HG03025 (cell line): ENCODE measurements at regions not wholly inside any gene's neighbourhood (a gene's known extent, or its start where the extent isn't known, plus 50 kb on each side); places are given as distances from the start of the nearest gene placed in this dataset.

Experiments used
- ATAC-seq: cut with Tn5 transposase; IDR thresholded peaks from one replicate; pipeline ENCODE4 v1.9.1; 2021; ENCODE audit warnings: mild to moderate bottlenecking, moderate library complexity; ENCODE audit not compliant: unreplicated experiment, low FRiP score

DNA sequence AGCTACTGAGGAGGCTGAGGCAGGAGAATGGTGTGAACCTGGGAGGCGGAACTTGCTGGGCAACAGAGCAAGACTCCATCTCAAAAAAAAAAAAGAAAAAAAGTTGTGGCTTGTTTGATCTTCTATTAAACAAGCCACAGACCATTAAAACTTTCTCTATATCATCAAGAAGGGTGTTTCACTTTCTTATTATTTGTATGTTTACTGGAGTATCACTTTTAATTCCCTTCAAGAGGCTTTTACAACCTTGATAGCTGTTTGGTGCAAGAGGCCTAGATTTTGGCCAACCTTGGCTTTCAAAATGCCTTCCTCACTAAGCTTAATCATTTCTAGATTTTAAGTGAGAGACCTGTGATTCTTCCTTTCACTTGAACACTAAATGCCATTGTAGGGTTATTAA lies 339.1 kb downstream of the TSN start:
- ATAC-seq = no peak

DNA sequence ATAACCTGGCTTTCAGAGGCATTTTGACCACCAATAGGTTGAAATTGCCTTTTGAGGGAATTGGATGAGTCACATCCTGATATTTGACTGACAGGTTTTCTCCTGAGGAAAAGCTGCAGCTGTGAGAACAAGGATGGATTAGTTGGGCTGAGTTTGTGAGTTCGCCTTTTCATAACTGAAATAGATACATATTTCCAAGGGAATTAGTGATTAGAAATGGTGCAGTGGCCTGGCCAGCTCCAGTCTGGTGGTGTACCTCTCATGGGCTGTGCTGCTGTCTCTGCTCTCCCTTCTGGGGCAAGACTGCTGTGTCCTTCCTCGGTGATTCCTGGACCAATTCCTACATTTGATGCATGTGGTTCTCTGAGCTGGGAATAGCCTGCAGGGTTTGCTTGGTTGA lies 341.3 kb downstream of the TSN start:
- no peak for ATAC-seq

GRCh38 chr2:122098306-122098705 lies 342.9 kb downstream of the TSN start:
- ATAC-seq = no peak

- ATAC-seq = no peak
Observed at GRCh38 chr2:122100346-122100745, 344.9 kb downstream of the TSN start.

- no peak for ATAC-seq
Observed at GRCh38 chr2:122100756-122101155, 345.3 kb downstream of the TSN start.

- ATAC-seq = no peak
Observed at GRCh38 chr2:122101319-122101718, 345.9 kb downstream of the TSN start.

DNA sequence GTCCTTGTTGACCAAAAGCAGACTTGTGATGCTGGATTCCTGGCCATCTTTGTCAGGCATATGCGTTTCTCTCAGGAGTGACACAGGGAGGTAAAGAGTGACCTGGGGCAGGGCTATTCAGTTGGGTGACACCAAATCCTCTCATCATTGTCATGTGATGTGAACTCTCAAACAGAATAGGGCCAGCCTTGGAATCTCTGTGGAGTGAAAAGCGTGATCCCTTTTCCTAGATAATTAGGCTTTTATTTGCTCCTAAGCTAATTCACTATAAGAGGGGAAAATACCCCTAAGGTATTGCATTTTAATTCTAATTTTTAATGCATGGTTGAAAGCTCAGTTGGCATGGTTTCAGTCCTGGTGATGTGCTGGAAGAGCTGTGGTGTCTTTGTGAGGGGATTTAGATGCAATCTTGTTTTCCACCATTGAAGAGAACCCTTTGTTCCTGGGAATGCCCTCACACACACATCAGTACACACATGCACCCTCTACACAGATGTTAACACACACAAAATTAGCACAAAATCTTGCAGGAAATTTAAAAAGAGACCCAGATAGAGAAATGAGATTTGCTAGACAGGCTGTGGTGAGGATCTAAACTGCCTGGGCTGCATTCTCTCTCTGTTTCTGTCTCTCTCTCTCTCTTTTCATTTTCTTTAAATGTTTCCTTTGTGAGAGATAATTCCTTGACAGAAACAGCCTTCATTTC lies 349.9 kb downstream of the TSN start:
- no peak for ATAC-seq

DNA sequence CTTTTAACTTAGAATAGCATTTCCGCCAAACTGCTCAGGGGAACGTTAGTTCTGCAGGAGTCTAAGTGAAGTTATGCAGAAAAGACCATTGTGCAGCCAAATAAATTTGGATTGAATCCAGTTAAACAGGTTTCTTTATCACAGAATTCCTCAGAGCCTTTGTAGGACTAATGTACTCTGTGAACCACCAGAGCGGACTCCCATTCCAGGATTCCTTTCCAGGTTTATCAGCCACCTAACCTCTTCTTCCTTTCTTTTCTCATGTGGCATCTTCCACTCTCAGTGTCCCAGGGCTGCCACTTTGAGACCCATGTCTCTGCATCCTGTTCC lies 350.4 kb downstream of the TSN start:
- no peak for ATAC-seq

DNA sequence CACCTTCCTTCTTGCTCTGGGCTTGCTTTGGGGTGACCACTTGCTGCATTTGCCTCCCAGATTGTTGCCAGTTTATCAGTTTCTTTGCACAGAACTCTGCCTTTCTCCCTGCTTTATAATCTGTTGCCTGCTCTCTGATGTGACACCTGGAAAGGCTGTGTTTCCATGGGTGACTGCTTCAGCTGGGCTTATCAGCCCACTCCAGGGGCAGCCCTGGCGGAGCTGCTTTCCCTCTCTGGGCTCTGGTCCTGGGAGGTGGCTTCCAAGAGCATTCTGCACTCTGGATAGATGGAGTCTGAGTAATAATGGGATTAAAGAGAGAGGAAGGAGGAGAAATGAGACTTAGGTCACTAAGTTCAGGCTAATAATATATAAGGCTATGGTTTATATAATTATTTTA lies 352.7 kb downstream of the TSN start:
- ATAC-seq = no peak

- ATAC-seq = no peak
Observed at GRCh38 chr2:122112216-122113005, 357.0 kb downstream of the TSN start.

DNA sequence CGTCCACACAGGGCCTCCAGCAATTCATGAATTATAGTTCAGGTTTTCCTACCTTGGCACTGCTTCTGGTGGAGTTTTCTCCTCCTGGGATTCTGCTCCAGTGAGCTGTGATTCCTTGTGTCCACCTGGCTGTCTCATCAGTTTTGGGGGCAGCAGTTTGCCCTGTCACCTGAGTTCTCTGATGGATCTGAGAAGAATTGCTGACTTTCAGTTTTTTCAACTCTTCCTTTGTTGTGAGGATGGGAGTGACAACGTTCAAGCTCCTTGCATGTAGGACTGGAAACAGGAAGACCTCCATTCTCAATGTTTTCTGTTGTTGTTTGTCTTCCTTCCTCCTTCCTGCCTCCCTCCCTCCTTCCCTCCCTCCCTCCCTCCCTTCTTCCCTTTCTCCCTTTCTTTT lies 359.0 kb downstream of the TSN start:
- ATAC-seq = no peak

GRCh38 chr2:122117371-122117770 lies 361.9 kb downstream of the TSN start:
- ATAC-seq = no peak

- no peak for ATAC-seq
Observed at GRCh38 chr2:122129399-122129798, 373.9 kb downstream of the TSN start.

DNA sequence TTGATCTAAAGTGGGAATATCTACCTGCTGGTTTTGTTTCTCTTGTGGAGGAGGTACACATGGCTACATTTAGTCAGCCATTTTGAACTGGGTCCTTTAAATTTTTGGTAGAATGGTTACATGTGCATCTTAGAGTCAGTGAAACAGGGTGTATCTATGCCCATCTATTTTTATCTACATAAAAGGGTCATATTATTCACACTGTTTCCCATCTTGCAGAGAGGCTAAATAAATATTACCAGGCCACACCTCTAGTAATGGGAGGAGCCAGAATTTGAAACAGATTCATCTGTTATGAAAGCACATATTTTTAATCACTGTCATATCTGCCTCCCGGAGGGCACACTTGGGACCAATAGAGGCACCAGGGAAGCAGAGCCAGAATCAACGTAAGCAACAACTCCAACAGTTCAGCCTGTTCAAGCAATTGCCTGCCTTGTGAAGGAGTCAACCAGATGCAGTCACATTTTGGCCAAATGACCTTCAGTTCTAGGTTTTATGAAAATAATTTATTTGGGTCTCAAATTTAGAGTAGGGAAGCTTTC lies 376.8 kb downstream of the TSN start:
- ATAC-seq = no peak

GRCh38 chr2:122135021-122135937 lies 379.8 kb downstream of the TSN start:
- ATAC-seq = no peak

DNA sequence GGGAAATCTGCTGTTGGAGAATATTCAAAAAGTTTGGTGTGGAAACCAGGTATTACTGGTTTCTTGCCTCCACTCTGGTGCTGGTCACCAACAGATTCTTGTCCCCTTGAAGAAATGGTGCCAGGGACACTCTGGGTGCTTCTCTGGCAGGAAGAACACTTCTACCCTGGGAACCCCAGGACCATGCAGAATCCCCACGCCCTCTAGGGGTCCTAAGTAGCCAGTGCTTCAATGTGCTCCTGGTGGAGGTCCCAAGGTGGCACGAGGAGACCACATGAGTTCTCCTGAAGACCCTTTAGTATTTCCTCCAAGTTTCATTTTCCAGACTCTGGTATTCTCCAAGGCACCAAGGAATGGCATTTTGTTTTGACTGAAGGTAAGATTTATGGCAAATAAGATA lies 380.6 kb downstream of the TSN start:
- ATAC-seq = no peak

GRCh38 chr2:122138561-122138960 lies 383.1 kb downstream of the TSN start:
- ATAC-seq = no peak

- ATAC-seq = no peak
Observed at GRCh38 chr2:122139739-122140420, 384.4 kb downstream of the TSN start.

DNA sequence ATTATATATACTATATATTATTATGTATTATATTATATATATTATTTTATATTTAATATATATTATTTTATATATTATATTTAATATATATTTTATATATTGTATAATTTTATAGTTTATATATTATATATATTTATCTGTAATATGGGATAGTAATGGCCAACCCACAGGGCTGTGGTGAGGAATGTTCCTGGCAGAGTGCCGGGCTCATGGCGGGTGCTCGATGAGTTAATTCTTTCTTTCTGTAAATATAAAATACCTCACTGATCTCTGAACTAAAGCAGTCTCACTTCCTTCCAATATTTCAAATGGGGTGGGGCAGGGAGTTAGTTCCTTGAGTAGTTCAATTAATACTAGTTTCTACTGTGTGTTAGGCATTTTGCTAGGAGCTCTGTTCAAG lies 389.4 kb downstream of the TSN start:
- no peak for ATAC-seq

- ATAC-seq = no peak
Observed at GRCh38 chr2:122145856-122146255, 390.4 kb downstream of the TSN start.
